ENCODE measurements at regions not wholly inside any gene's neighbourhood (a gene's known extent, or its start where the extent isn't known, plus 50 kb on each side); places are given as distances from the start of the nearest gene placed in this dataset.

DNA sequence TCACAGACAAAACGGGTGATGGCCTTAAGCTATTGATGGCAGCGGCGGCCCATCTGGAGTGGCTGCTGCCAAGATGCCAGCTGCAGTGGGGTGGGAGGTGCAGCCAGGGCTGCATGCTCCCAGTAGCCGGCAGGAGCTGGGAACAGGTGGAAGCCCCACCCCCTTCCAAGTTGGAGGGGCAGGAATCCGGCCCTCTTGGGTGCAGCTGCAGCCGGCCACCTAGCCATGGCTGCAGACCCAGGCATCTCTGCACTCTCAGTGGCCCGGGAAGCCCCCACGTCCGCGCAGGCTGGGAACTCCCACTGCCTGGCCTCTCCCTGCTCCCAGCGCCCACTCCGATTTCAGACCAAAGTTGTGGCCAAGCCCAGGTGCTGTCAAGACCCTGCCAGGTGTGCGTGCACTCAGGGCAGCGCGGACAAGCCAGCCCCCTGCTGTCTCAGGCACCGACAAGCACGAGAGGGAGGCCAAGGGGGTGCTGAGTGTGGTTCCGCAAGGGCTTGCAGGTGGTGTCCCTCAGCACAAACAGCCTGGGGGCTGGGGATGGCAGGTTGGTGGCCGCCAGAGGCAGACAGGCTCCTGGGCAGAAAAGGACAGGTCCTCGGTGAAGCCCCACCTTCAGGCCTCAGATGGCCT lies 115.1 kb upstream of the TSLP start:
- TF ChIP-seq MYC (IDR thresholded peaks at IDR 0.05; ENCODE audit: low read depth, low read length) (no peak), CTCF (IDR thresholded peaks at IDR 0.05; ENCODE audit: low read depth, low read length) (no peak), POLR2A (IDR thresholded peaks at IDR 0.05; ENCODE audit: extremely low read depth, insufficient read length) (no peak)
- TF ChIP-seq, protein P1, sequence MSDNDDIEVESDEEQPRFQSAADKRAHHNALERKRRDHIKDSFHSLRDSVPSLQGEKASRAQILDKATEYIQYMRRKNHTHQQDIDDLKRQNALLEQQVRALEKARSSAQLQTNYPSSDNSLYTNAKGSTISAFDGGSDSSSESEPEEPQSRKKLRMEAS (IDR thresholded peaks at IDR 0.05; ENCODE audit: low read depth, low read length), result no peak
- DNase-seq (ENCODE audit: low read depth), result no peak
- no peak overlapping the region for H3K4me3 ChIP-seq (ENCODE audit: low read depth, low read length)

DNA sequence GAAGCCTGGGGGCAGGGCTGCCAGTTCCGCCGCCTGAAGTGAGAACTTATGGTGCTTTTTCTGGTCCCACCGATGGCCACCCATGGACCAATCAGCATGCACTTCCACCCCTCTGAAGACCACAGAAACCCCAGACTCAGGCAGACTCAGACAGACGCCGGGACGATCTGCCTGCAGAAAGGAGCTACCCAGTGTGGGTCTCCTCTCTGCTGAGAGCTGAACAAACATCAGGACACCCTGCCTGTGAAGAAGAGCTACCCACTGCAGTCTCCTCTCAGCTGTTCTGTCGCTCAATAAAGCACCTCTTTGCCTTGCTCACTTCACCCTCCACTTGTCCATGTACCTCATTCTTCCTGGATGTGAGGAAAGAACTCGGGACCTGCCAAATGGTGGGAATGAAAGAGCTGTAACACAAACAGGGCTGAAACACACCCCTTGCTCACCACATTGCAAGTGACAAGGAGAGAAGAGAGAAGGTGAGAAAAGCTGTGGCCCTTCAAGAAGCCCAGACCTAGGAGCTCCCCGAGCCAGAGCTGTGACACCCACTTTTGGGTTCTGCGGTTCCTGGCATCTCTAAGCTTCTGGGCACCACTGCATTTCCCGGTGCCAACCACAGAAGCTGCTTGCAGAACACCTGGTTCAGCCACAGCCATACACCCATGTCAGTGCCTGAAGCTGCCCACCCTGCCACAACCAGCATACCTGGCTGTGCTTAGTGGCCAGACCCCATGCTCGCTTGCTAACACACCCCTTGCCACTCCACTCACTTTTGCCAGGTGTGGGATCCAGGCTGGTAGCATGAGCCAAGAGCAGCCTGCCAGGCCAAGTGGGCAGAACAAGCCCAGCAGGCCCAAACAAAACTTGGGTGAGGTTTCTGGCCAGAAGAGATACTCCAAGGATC lies 114.3 kb upstream of the TSLP start:
- H3K4me3 ChIP-seq (ENCODE audit: low read depth, low read length), result no peak overlapping the region
- TF ChIP-seq CTCF (IDR thresholded peaks at IDR 0.05; ENCODE audit: low read depth, low read length) (no peak), MYC (IDR thresholded peaks at IDR 0.05; ENCODE audit: low read depth, low read length) (no peak), POLR2A (IDR thresholded peaks at IDR 0.05; ENCODE audit: extremely low read depth, insufficient read length) (no peak)
- TF ChIP-seq, protein P1 (IDR thresholded peaks at IDR 0.05; ENCODE audit: low read depth, low read length), result no peak
- DNase-seq (ENCODE audit: low read depth), result no peak

DNA sequence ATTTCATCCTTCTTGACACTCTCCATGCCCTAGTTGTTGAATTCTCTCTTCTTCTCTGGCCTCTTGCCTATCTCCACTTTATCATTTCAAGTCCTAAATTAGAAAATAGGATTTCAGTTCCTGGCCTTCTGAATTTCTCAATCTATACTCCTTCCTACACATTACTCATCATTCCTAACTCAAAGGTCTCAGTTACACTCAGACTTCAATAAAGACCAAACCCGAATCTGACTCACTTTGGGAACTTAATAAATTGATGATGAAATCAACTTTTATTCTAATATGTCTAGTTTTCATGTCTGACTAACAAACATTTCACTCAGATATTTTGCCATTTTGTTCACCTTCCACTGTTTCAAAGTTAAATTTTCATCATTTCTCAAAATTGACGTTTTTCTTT lies 113.6 kb upstream of the TSLP start:
- H3K4me3 ChIP-seq (ENCODE audit: low read depth, low read length), result no peak overlapping the region
- no peak for DNase-seq (ENCODE audit: low read depth)
- TF ChIP-seq POLR2A (IDR thresholded peaks at IDR 0.05; ENCODE audit: extremely low read depth, insufficient read length) (no peak), CTCF (IDR thresholded peaks at IDR 0.05; ENCODE audit: low read depth, low read length) (no peak), MYC (IDR thresholded peaks at IDR 0.05; ENCODE audit: low read depth, low read length) (no peak)
- TF ChIP-seq, protein P1 (IDR thresholded peaks at IDR 0.05; ENCODE audit: low read depth, low read length), result no peak

- H3K4me3 ChIP-seq (ENCODE audit: low read depth, low read length), result no peak overlapping the region
Observed at GRCh38 chr5:110963495-110963894, 108.0 kb upstream of the TSLP start.

More at GRCh38 chr5:110963495-110963894, 108.0 kb upstream of the TSLP start:
- no peak for DNase-seq (ENCODE audit: low read depth)
- no peak for TF ChIP-seq CTCF (IDR thresholded peaks at IDR 0.05; ENCODE audit: low read depth, low read length)
- TF ChIP-seq, protein P1 (IDR thresholded peaks at IDR 0.05; ENCODE audit: low read depth, low read length), result no peak
- TF ChIP-seq MYC (IDR thresholded peaks at IDR 0.05; ENCODE audit: low read depth, low read length), result no peak
- no peak for TF ChIP-seq POLR2A (IDR thresholded peaks at IDR 0.05; ENCODE audit: extremely low read depth, insufficient read length)

Data from NB4 (cell line).